GM12878 (cell line): ENCODE measurements at regions not wholly inside any gene's neighbourhood (a gene's known extent, or its start where the extent isn't known, plus 50 kb on each side); places are given as distances from the start of the nearest gene placed in this dataset.

Experiments
- ATAC-seq: fragments of 200-7000 bp; cut with Tn5 transposase; 3 replicates; pipeline ENCODE4 v1.9.1; 2020; ENCODE audit warnings: mild to moderate bottlenecking, moderate library complexity
- BruUV-seq: library from RNA; stranded (reverse); fragments of 400-500 nt; replicated peaks from 2 replicates; lab custom pipeline; 2021; lab: Mats Ljungman, UMichigan
- CTCF ChIA-PET: fragments of 300-600 bp; sonication (Branson Sonifier 250); formaldehyde crosslinking; extraction: SDS; loops from one replicate; lab custom pipeline; 2021; ENCODE audit warnings: inconsistent platforms; lab: Yijun Ruan, JAX
- POLR2A ChIA-PET: fragments of 350-600 bp; formaldehyde crosslinking; extraction: SDS; loops from one replicate; lab custom pipeline; 2021; ENCODE audit warnings: inconsistent platforms; lab: Charles Lee
- RAD21 ChIA-PET: fragments of 300-600 bp; sonication (Branson Sonifier 250); formaldehyde crosslinking; loops from one replicate; lab custom pipeline; 2023; ENCODE audit warnings: antibody characterized with exemption; ENCODE audit not compliant: unreplicated experiment; lab: Charles Lee
- SMC1A ChIA-PET: fragments of 300-600 bp; sonication (Branson Sonifier 250); formaldehyde crosslinking; loops from one replicate; lab custom pipeline; 2023; ENCODE audit not compliant: unreplicated experiment, uncharacterized antibody; lab: Charles Lee
- DNase-seq: peaks from one replicate; pipeline ENCODE4 v3.0.0-alpha.2; 2011; ENCODE audit warnings: low read depth, low spot score
- FAIRE-seq: peaks from 3 replicates; lab custom pipeline; 2011; peaks lifted over from hg19 to GRCh38; lab: Jason Lieb, UNC
- H2AFZ ChIP-seq: 2 replicates; pipeline ENCODE4 v1.6.0; 2011; ENCODE audit warnings: low read depth, low read length, control low read depth; ENCODE audit not compliant: control insufficient read depth
- H3K27ac ChIP-seq: 2 replicates; pipeline ENCODE4 v1.5.1; 2011; ENCODE audit warnings: control low read depth; ENCODE audit not compliant: control insufficient read depth, insufficient read depth
- H3K27me3 ChIP-seq, 2 experiments: replicated peaks in 1 of 2; 2 replicates each; pipeline versions ENCODE4 v1.6.0 to v1.6.1; 2011; ENCODE audit warnings: low read length in 1 of 2; ENCODE audit not compliant: control insufficient read depth in 2 of 2, insufficient read depth in 2 of 2
- H3K36me3 ChIP-seq, 2 experiments: 2 replicates each; pipeline ENCODE4 v1.5.1; 2011; ENCODE audit warnings: low read length in 1 of 2; ENCODE audit not compliant: control insufficient read depth in 2 of 2, insufficient read depth in 2 of 2
- H3K4me1 ChIP-seq: 2 replicates; pipeline ENCODE4 v1.6.1; 2011; ENCODE audit warnings: mild to moderate bottlenecking, low read length, moderate library complexity, mixed read lengths; ENCODE audit not compliant: control insufficient read depth, insufficient read depth
- H3K4me2 ChIP-seq: 2 replicates; pipeline ENCODE4 v1.6.0; 2011; ENCODE audit warnings: control low read depth; ENCODE audit not compliant: control insufficient read depth, insufficient read depth
- H3K4me3 ChIP-seq: fragments of 200-600 bp; sonication (generic); 2 replicates; pipeline ENCODE4 v1.5.1; 2016
- H3K79me2 ChIP-seq: 2 replicates; pipeline ENCODE4 v1.6.0; 2011; ENCODE audit warnings: low read length; ENCODE audit not compliant: control insufficient read depth, insufficient read depth
- H3K9ac ChIP-seq: 2 replicates; pipeline ENCODE4 v1.8.0; 2011; ENCODE audit warnings: low read length, control low read depth, mixed read lengths; ENCODE audit not compliant: control insufficient read depth, insufficient read depth
- H3K9me3 ChIP-seq: replicated peaks from 3 replicates; pipeline ENCODE4 v1.5.1; 2011; ENCODE audit warnings: mild to moderate bottlenecking, low read length; ENCODE audit not compliant: control insufficient read depth, insufficient read depth
- H4K20me1 ChIP-seq: 2 replicates; pipeline ENCODE4 v1.6.0; 2011; ENCODE audit not compliant: control insufficient read depth, insufficient read depth
- CBFB ChIP-seq: IDR thresholded peaks from 2 replicates; pipeline ENCODE4 v1.6.1; 2016; ENCODE audit warnings: antibody characterized with exemption, low read depth
- CEBPB ChIP-seq, 2 experiments: fragments of 150-350 bp in 1 of 2; IDR thresholded peaks; 2 replicates each; pipeline ENCODE4 v1.6.1; 2012 to 2014; ENCODE audit warnings: low read depth in 2 of 2, low read length in 2 of 2, borderline replicate concordance in 1 of 2, inconsistent platforms in 1 of 2
- DPF2 ChIP-seq: fragments of 450-650 bp; IDR thresholded peaks from 2 replicates; pipeline ENCODE4 v1.6.1; 2017; ENCODE audit warnings: mild to moderate bottlenecking
- ETV6 ChIP-seq, 2 experiments: fragments of 450-650 bp in 1 of 2; IDR thresholded peaks in 1 of 2; conservative IDR thresholded peaks in 1 of 2; 2 replicates each; pipeline ENCODE4 v1.6.1; 2014; ENCODE audit warnings: antibody characterized with exemption in 1 of 2, borderline replicate concordance in 1 of 2, low read depth in 1 of 2, mild to moderate bottlenecking in 1 of 2, moderate library complexity in 1 of 2
- NFIC ChIP-seq: IDR thresholded peaks from 2 replicates; pipeline ENCODE4 v1.6.1; 2012; ENCODE audit warnings: low read depth, mild to moderate bottlenecking, inconsistent platforms, low read length, moderate library complexity
- RUNX3 ChIP-seq: IDR thresholded peaks from 2 replicates; pipeline ENCODE4 v1.6.1; 2012; ENCODE audit warnings: low read length, inconsistent platforms
- TARDBP ChIP-seq: IDR thresholded peaks from 2 replicates; pipeline ENCODE4 v1.6.1; 2016; ENCODE audit warnings: borderline replicate concordance
- WGBS: methylation state at CpG from one replicate; pipeline ENCODE4 v1.1.6; 2016; ENCODE audit warnings: low lambda C conversion rate; ENCODE audit not compliant: insufficient replicate concordance, insufficient coverage; ENCODE audit errors: missing lambda C conversion rate; 5-methylcytosine and 5-hydroxymethylcytosine counted together
- in situ Hi-C: fragments of 300-500 bp; cut with MboI; formaldehyde crosslinking; loops from 9 replicates; pipeline ENCODE4 v1.14.3; 2018; ENCODE audit warnings: mixed read lengths
- intact Hi-C: fragments of 100-400 bp; cut with micrococcal nuclease; formaldehyde crosslinking; loops from one replicate; pipeline ENCODE4 v1.14.2; 2022; ENCODE audit not compliant: unreplicated experiment
- TF ChIP-seq, protein P1 (sequence below): IDR thresholded peaks from 2 replicates; pipeline ENCODE4 v1.6.1; 2011; ENCODE audit warnings: mild to moderate bottlenecking, low read depth, low read length, moderate library complexity; ENCODE audit not compliant: insufficient replicate concordance

DNA sequence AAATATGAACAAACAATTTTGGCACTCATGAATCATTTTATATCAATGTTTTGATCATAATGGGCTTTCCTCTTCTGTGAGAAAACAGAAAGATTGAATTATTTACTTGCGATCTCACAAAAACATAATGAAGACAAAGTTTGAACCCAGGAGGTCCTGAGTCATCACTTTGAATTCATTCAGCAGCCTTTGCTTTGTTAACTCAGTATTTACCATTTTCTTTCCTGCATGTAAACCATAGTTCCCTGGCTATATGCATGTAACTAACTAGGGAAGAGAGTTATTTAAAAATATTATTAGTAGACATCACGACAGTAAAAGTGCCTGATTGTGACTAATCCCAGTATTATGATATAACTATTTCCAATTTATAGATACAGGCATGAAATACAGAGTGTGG lies 1026.2 kb downstream of the PLOD2 start (continued):
- TF ChIP-seq DPF2, result no peak
- no peak for TF ChIP-seq CEBPB (IDR thresholded peaks at IDR 0.05; ENCODE audit: borderline replicate concordance in 1 of 2, low read depth in 2 of 2, low read length in 2 of 2)

DNA sequence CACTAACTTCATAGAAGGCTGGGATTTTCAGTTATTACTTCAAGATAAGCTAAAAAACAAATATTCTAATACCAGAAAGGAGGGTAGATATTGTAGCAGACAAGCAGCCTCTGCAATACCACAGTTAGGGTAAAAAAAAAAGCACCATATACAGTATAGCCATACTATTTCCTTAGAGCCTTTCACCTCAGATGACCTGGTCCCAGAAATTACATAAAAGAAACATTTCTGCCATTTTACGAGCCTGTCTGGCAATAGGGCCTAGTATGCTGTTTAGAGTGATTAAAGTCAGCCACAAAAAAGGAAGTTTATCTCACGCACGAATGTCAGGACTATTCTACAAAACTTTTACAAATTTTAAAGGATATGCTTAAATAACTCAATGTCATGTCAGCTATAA lies 1016.6 kb downstream of the PLOD2 start:
- no peaks in the 10 kb centered on the region for H4K20me1 ChIP-seq
- 37% methylated on average over 3 of the region's 3 CpGs for WGBS
- ATAC-seq (no peak), DNase-seq (no peak), FAIRE-seq (no peak)
- no peak overlapping the region for H3K9ac ChIP-seq
- H3K4me3 ChIP-seq, result no peak overlapping the region
- H3K9me3 ChIP-seq, result no peaks in the 10 kb centered on the region
- TF ChIP-seq CBFB (no peak), RUNX3 (no peak), ETV6 (conservative IDR thresholded peaks at IDR 0.05 in 1 of 2, IDR thresholded peaks at IDR 0.05 in 1 of 2; ENCODE audit: borderline replicate concordance in 1 of 2, low read depth in 1 of 2) (no peak), NFIC (no peak), TARDBP (no peak)
- TF ChIP-seq, protein P1, sequence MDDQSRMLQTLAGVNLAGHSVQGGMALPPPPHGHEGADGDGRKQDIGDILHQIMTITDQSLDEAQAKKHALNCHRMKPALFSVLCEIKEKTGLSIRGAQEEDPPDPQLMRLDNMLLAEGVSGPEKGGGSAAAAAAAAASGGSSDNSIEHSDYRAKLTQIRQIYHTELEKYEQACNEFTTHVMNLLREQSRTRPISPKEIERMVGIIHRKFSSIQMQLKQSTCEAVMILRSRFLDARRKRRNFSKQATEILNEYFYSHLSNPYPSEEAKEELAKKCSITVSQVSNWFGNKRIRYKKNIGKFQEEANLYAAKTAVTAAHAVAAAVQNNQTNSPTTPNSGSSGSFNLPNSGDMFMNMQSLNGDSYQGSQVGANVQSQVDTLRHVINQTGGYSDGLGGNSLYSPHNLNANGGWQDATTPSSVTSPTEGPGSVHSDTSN, result no peak
- ChIA-PET RAD21 (no interaction called here), SMC1A (no interaction called here), POLR2A (no interaction called here), CTCF (no interaction called here)
- in situ Hi-C loops, result no loop called here
- H3K36me3 ChIP-seq, result no peaks in the 10 kb centered on the region
- H3K27ac ChIP-seq, result no peak overlapping the region
- H3K4me1 ChIP-seq, result no peaks in the 10 kb centered on the region
- BruUV-seq, result no TSS peak
- H3K79me2 ChIP-seq, result no peaks in the 10 kb centered on the region
- H3K4me2 ChIP-seq, result no peak overlapping the region
- intact Hi-C loops, result no loop called here
- H2AFZ ChIP-seq, result no peak overlapping the region
- no peaks in the 10 kb centered on the region for H3K27me3 ChIP-seq
